Activated naive CD8-positive, alpha-beta T cell treated with anti-CD3 and anti-CD28 coated beads, Interleukin-2, amount 50 U/mL, for 24 hours (primary cell): ENCODE measurements at regions not wholly inside any gene's neighbourhood (a gene's known extent, or its start where the extent isn't known, plus 50 kb on each side); places are given as distances from the start of the nearest gene placed in this dataset.
"Not testable (repeated sequence)": the region's sequence is repeated elsewhere in the genome, so short reads cannot be mapped to it uniquely, and the experiment has no call there.

Experiments
- ATAC-seq: fragments of 150-1000 bp; cut with Tn5 transposase; one replicate; pipeline ENCODE4 v1.10.0; 2021
- DNase-seq: peaks from one replicate; pipeline ENCODE4 v3.0.0; 2021
- H3K27ac Mint-ChIP-seq: one replicate; pipeline ENCODE4 v1.8.0; 2021; ENCODE audit warnings: mild to moderate bottlenecking, mixed read lengths
- H3K27me3 Mint-ChIP-seq: one replicate; pipeline ENCODE4 v1.8.0; 2021; ENCODE audit warnings: mixed read lengths
- H3K36me3 Mint-ChIP-seq: one replicate; pipeline ENCODE4 v1.8.0; 2021; ENCODE audit warnings: low read depth, mixed read lengths
- H3K4me1 Mint-ChIP-seq: one replicate; pipeline ENCODE4 v1.8.0; 2021; ENCODE audit warnings: mixed read lengths
- H3K4me3 Mint-ChIP-seq: one replicate; pipeline ENCODE4 v1.8.0; 2021; ENCODE audit warnings: mild to moderate bottlenecking, moderate library complexity, mixed read lengths
- H3K9me3 Mint-ChIP-seq: one replicate; pipeline ENCODE4 v1.8.0; 2021; ENCODE audit warnings: mixed read lengths

DNA sequence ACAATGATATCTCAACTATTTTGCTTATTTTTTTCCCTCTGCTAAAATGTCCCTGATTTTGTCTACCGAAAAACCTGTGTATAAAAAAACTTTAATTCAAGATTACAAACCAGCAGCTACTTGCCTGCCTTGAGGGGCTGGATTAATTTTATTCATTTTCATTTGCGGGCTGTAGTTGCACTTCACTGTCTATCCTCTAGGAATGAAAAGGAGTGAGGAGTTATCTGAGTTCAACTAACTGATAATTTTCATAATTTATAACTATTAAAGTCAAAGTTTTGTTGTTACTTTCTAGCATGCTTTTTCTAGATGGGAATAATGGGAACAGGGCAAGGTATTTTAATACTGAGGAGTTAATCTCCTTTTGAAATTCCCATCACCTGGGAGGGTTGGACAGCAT is 50.3 kb upstream of the AGTPBP1 start:
- H3K9me3 Mint-ChIP-seq, DNase-seq, H3K4me1 Mint-ChIP-seq, H3K36me3 Mint-ChIP-seq, ATAC-seq, H3K4me3 Mint-ChIP-seq, H3K27ac Mint-ChIP-seq, H3K27me3 Mint-ChIP-seq: not testable (repeated sequence)

DNA sequence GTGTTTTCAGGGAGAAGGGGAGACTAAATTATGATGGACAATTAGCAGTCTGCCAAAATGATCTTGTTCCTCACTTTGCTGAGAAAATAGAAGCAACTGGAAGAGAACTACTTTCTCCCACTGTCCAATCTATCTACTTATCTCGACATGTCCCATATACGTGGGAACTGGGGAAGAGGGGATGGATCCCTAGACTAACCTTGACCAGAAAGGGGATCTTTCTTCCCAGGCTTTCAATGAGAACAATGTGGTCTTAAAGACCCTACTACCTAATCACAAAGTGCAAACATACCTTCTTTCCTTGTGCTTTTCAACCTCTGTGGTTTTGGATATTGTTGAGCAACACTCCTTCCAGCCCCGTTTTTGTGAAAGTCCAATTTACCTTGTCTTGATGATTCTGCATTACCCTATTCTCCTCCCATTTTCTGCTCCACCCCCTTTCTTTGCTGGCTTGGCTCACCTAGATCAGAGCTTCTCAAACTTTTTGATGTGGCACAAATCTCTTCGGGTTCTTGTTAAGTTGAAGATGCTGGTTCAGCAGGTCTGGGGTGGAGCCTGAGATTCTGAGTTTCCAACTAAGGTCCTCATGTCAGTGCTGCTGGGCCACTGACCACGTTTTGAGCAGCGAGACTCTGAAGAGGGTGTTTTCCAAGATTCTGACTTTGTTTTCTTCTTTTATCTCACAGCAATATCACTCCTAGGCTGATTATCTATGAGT is 61.4 kb upstream of the AGTPBP1 start:
- H3K9me3 Mint-ChIP-seq, H3K36me3 Mint-ChIP-seq, H3K27me3 Mint-ChIP-seq, H3K4me3 Mint-ChIP-seq, H3K27ac Mint-ChIP-seq, ATAC-seq, DNase-seq: not testable (repeated sequence)
- peaks cover 12% of the 10 kb centered on the region for H3K4me1 Mint-ChIP-seq

DNA sequence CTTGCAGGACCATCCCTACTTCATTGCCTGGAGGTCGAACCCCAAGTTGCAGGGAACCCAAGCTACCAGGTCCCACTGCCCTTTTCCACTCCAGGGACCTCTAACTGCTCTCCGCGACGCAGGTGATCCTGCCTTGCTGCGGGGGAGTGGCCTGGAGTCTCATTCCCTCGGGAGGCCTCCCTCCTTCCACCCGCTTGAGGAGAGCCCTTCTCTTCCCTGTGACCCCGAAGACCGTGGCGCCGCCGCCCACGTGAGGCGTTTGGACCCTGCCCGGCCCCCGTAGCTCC is 63.0 kb upstream of the AGTPBP1 start:
- Mint-ChIP-seq H3K27ac (peak overlapping the region; percentile 49), H3K4me1 (peaks cover 12% of the 10 kb centered on the region), H3K36me3 (peaks cover 16% of the 10 kb centered on the region)
- not testable (repeated sequence) for ATAC-seq, H3K9me3 Mint-ChIP-seq, H3K27me3 Mint-ChIP-seq, H3K4me3 Mint-ChIP-seq, DNase-seq

DNA sequence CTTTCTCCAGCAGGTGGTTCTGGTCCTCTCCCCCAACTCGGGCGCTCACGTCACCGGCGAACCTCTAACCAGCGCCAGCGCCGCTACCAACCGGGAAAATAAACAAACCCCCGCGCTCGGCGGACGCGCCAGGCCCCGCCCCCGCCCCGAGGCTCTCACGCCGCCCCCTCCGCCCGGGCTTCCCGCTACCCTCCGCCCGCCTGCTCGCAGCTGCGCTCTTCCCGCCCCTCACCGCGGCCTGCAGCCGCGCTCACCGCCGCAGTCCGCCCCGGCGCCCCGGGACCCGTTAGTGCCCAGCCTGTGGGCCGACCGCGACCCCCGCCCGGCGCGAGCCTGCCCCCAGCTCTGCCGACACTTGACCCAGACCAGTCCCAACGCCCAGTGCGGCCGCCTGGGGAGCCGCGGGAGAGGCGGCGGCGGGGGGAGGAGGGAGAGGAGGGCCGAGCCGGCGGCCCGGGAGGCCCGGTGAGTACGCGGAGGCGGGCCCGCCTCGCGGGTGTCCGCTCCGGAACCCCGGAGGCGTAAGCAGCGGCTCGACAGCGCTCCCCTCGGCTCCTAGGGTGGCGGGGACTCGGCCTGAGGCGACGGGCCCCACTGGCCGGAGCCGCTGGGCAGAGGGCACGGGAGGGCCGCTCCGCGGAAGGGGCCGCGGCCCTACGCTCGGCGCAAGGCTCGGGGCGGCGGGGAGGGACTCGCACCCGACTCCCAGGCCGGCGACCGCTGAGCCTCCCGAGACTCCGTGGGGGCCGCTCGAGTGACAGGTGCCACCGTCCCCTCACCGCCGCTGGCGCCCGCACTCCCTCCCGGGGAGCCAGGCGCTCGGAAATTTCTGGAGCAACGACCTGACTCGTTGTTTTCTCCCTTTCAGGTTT is 63.6 kb upstream of the AGTPBP1 start:
- not testable (repeated sequence) for H3K9me3 Mint-ChIP-seq, H3K27me3 Mint-ChIP-seq
- peaks cover 12% of the 10 kb centered on the region for H3K4me1 Mint-ChIP-seq
- peaks cover 16% of the 10 kb centered on the region for H3K36me3 Mint-ChIP-seq
- H3K27ac Mint-ChIP-seq, result peak overlapping the region; percentile 49
- peak overlapping the region; percentile 85 for H3K4me3 Mint-ChIP-seq
- DNase-seq (peak; percentile 70), ATAC-seq (peak; percentile 81)

DNA sequence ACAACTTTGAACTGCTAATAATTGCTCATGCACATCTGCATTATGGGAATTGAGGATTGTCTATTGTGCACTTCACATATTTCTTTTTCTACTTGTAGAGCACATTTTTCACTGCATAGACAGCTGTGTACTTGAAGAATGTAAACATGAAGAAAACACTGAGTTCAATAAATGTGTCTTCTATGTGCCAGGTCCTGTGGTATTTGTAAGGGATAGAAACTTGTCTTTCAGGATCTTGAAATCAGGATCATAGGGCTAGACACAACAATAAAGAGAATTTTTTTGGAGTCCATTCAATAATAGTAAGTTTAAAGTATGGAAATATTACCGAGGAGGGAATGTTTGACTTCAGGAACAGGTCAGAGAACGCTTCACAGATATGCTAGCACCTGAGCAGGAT is 66.6 kb upstream of the AGTPBP1 start:
- H3K9me3 Mint-ChIP-seq, ATAC-seq, H3K27me3 Mint-ChIP-seq, DNase-seq, H3K4me3 Mint-ChIP-seq, H3K27ac Mint-ChIP-seq: not testable (repeated sequence)
- H3K4me1 Mint-ChIP-seq, result peaks cover 12% of the 10 kb centered on the region
- H3K36me3 Mint-ChIP-seq, result peaks cover 20% of the 10 kb centered on the region

DNA sequence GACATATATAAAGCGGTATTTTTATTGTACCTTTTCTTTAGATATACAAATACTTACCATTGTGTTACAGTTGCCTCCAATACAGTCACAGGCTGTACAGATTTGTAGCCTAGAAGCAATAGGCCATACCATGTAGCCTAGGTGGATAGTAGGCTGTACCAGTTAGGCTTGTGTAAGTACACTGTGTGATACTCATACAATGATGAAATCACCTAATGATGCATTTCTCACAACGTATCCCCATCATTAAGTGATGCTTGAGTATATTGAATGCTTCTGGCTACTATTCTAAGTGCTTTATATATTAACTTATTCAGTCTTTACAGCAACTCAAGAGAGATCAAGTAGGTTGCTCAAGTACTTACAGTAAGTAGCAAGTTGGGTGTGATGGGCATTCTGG is 71.6 kb upstream of the AGTPBP1 start:
- not testable (repeated sequence) for DNase-seq, ATAC-seq, H3K9me3 Mint-ChIP-seq, H3K4me3 Mint-ChIP-seq, H3K4me1 Mint-ChIP-seq, H3K27me3 Mint-ChIP-seq, H3K27ac Mint-ChIP-seq
- peaks cover 11% of the 10 kb centered on the region for H3K36me3 Mint-ChIP-seq

DNA sequence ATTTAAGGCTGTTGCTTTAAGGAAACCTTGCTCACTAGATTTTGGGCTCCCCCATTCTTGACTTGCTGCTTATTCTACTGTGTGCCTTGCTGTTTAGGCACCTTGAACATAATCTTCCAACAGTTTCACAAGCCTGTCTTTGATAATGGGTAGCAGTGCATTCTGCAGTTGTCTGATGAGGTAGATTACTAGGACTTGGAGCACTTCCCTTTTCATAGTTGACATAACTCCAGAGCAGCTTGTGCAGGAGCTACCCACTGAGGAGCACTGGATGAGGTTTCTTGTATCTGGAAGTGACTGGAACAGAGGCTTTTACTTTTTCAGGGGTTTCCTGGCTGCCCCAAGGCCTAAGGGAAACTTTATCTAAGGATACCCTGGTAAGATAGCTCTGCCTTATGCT is 73.0 kb upstream of the AGTPBP1 start:
- not testable (repeated sequence) for H3K4me3 Mint-ChIP-seq, H3K36me3 Mint-ChIP-seq, H3K27ac Mint-ChIP-seq, H3K9me3 Mint-ChIP-seq, H3K27me3 Mint-ChIP-seq, H3K4me1 Mint-ChIP-seq, DNase-seq, ATAC-seq

DNA sequence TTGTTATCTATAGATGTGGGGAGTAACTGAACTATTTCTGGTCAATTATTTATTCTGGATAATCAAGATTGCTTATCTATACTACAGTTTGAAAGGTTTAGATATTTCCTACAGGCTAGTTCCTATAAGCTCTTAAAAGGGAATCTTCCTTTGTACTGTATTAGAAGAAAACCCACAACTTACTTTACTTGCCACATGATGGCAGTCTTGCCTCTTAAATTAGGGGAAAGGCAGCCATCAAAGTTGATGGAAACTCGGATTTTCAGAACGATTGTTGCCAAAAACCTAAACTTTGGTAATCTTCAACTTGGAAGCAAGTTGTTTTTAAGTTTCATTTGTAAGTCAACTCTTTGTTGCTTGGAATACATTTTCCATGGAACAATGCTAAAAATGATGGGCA is 77.2 kb upstream of the AGTPBP1 start:
- H3K4me3 Mint-ChIP-seq, H3K4me1 Mint-ChIP-seq, H3K27ac Mint-ChIP-seq, H3K27me3 Mint-ChIP-seq, DNase-seq, H3K36me3 Mint-ChIP-seq, H3K9me3 Mint-ChIP-seq: not testable (repeated sequence)
- ATAC-seq, result peak; percentile 33

DNA sequence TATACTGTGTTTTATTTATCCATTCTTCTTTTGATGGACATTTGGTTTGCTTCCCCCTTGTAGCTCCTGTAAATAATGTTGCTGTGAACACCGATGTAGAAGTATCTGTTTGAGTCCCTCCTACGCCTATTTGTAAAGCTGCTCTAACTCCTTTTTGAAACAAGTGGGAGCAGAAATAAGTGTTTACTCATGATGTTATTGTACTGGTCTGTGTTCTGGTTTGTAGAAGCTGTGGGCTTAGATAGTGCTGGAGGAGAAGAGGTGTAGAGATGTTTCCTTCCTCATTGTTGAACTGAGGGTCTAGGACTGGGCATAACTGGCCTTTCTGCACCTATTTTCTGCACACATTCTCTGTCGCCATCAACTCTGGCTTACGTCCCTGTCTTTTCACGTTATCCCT is 78.8 kb upstream of the AGTPBP1 start:
- not testable (repeated sequence) for H3K27ac Mint-ChIP-seq, H3K36me3 Mint-ChIP-seq, ATAC-seq, H3K4me1 Mint-ChIP-seq, H3K9me3 Mint-ChIP-seq, DNase-seq, H3K4me3 Mint-ChIP-seq, H3K27me3 Mint-ChIP-seq

DNA sequence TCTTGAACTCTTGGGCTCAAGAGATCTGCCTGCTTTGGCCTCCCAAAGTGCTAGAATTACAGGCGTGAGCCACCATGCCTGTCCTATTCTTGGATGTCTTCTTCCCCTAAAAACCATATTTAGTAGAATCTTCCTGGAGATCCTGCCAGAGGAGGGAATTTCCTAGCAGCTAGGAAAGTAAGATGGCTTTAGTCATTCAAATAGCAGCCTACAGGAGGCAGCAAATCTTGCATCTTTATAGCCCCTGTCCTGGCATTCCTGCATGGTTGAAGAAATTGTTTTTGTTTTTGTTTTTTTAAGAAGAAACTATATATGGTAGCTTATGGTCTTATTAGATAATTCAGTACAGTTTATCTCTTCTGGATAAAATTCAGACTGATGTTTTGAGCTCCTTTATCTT is 83.2 kb upstream of the AGTPBP1 start:
- H3K4me3 Mint-ChIP-seq, H3K9me3 Mint-ChIP-seq, DNase-seq: not testable (repeated sequence)

DNA sequence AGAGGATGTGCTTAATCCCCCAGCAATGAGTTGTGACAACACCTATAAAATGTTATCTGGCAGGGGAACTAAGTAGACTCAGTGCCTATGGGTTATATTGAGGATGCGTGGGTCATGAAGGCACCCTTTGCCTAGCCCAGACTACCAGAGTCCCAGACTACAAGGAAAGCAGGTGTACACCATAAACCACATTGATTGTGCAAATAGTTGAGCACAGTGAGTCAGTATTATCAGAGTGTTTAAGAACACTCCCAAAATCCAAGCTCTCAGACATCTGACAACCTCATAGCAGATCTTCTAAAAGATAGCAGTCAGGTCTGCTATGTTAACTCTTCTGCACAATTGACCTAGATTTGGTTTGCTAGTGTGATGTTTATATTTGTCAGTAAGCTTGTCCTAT is 92.8 kb upstream of the AGTPBP1 start:
- ATAC-seq, H3K4me1 Mint-ChIP-seq, DNase-seq, H3K27me3 Mint-ChIP-seq, H3K36me3 Mint-ChIP-seq, H3K9me3 Mint-ChIP-seq, H3K4me3 Mint-ChIP-seq, H3K27ac Mint-ChIP-seq: not testable (repeated sequence)

More for the DNA sequence above, 83.2 kb upstream of the AGTPBP1 start:
- H3K27me3 Mint-ChIP-seq, H3K27ac Mint-ChIP-seq, H3K4me1 Mint-ChIP-seq, ATAC-seq, H3K36me3 Mint-ChIP-seq: not testable (repeated sequence)

DNA sequence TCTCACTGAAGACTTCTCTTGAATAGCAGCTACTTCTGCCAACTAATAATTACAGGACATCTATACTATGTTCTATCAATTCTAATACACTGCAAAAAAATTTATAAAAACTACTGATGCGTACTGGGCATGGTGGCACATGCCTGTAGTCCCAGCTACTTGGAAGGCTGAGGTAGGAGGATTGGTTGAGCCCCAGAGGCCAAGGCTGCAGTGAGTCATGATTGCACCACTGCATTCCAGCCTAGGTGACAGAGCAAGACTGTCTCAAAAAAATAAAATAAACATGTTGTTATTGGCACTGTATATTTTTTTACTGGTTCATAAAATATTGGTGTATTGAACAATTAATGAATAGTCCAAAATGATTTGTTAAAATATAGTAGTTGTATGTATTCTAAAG is 97.0 kb upstream of the NAA35 start:
- not testable (repeated sequence) for H3K4me3 Mint-ChIP-seq, H3K36me3 Mint-ChIP-seq, H3K27ac Mint-ChIP-seq, H3K4me1 Mint-ChIP-seq, ATAC-seq, H3K27me3 Mint-ChIP-seq, DNase-seq, H3K9me3 Mint-ChIP-seq

DNA sequence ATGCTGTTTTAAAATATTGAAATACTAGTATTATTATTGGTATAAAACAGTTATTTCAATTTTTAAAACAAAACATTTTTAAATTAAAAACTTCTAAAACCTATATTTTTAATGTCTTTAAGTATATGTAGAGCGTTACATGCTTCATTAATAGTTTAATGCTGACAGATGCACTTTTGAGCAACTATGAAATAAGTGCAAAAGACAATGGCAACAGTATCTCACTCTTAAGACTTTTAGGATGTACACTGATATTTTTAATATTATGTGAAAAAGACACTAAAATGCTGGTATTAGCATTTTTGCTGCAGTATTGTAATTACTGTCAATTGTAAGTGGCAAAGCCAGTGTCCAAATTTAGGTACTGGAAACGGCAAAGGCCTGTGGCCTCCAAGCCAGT is 93.2 kb upstream of the NAA35 start:
- H3K27ac Mint-ChIP-seq, H3K4me3 Mint-ChIP-seq, H3K4me1 Mint-ChIP-seq, H3K27me3 Mint-ChIP-seq, DNase-seq, H3K36me3 Mint-ChIP-seq, ATAC-seq, H3K9me3 Mint-ChIP-seq: not testable (repeated sequence)

DNA sequence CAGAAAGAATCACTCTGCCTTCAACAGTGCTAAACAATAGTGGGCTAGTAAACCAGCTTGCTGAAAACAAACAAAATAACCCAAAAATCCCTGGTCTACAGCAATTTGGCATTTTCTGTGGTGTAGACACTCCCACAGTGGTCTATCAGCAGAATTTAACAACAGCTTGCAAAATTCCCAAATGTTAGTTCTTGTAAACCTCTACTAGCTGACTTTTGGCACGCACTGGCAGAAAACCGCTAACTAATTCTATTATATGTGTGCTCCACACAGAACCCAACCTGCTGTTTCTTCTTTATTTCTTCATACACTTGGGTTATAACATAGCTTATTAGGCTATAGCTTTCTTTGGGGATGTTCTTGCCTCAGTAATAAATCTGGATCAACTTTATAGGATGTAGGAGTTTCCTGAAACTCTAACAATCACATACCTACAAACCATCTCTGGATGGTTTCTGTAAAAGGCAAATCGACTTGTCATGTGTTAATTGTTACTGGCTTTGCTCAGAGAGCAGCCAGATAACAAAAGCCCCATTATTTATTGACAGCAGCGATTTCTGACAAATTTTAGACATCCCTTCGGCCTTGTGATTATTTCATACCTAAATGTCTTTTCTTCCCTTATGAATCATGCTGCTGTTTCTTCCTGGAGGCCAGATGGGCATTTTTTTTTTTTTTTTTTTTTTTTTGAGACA is 82.7 kb upstream of the NAA35 start:
- DNase-seq (no peak), ATAC-seq (no peak)
- peaks cover 6% of the 10 kb centered on the region for H3K36me3 Mint-ChIP-seq
- H3K9me3 Mint-ChIP-seq, result no peaks in the 10 kb centered on the region
- H3K4me3 Mint-ChIP-seq, result no peak overlapping the region
- H3K27me3 Mint-ChIP-seq, result no peaks in the 10 kb centered on the region
- H3K4me1 Mint-ChIP-seq, result no peaks in the 10 kb centered on the region
- no peak overlapping the region for H3K27ac Mint-ChIP-seq

DNA sequence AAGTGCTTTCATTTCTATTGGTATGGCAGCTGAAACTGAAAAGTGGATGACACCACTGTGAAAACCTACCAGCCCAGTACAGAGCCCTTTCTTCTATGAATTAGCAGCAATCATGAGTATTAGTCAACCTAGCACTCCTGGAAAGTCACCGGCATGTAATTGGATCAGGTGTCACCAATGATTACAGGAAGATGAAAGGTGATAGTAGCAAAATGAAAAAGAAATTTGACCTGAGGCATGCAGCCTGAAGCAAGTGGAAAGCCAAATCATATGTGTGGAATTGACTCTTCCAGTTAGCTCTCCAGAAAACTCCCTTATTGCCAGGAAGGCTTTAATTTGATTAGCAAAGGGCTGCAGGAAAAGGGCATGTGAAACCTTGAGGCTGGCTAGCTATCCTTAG is 81.2 kb upstream of the NAA35 start:
- no peaks in the 10 kb centered on the region for H3K9me3 Mint-ChIP-seq
- no peaks in the 10 kb centered on the region for H3K4me1 Mint-ChIP-seq
- no peak overlapping the region for H3K4me3 Mint-ChIP-seq
- H3K27ac Mint-ChIP-seq, result no peak overlapping the region
- no peak for DNase-seq
- no peaks in the 10 kb centered on the region for H3K27me3 Mint-ChIP-seq
- peaks cover 9% of the 10 kb centered on the region for H3K36me3 Mint-ChIP-seq
- ATAC-seq, result peak; percentile 46
